SH-SY5Y (cell line): ENCODE measurements at regions not wholly inside any gene's neighbourhood (a gene's known extent, or its start where the extent isn't known, plus 50 kb on each side); places are given as distances from the start of the nearest gene placed in this dataset.

ENCODE experiments used
- GATA2 ChIP-seq: IDR thresholded peaks from 2 replicates; pipeline ENCODE4 v1.6.1; 2011; ENCODE audit warnings: mild to moderate bottlenecking, low read depth, low read length
- GATA3 ChIP-seq: IDR thresholded peaks from 2 replicates; pipeline ENCODE4 v1.6.1; 2011; ENCODE audit warnings: low read depth, mild to moderate bottlenecking, low read length, moderate library complexity

DNA sequence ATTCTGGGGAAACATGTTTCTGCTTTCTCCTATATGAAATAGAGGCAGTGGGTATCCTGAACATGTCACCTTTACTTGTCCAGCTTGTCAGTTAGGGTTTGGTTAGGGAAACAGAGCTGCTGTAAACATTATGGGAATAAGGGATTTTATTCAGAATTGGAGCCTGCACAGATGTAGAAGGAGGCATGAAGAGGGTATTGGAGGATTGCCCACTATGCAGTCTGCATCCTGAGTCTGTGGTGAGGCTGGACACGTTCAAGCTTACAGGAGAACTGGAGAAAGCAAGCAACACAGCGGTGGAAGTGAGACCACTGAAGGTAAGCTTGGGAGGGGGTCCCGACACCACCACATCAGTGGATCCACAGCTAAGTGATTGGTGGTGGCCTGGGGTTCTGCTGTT, 443.0 kb upstream of the TNP1 start:
- TF ChIP-seq GATA2 = no peak
- TF ChIP-seq GATA3 = no peak
